H1 (cell line): ENCODE measurements at regions not wholly inside any gene's neighbourhood (a gene's known extent, or its start where the extent isn't known, plus 50 kb on each side); places are given as distances from the start of the nearest gene placed in this dataset.

ENCODE experiments used
- JUND ChIP-seq: IDR thresholded peaks from 2 replicates; pipeline ENCODE4 v1.6.1; 2011; ENCODE audit warnings: mild to moderate bottlenecking, improper control_type of control experiment, low read length
- MAX ChIP-seq: IDR thresholded peaks from 2 replicates; pipeline ENCODE4 v1.6.1; 2012; ENCODE audit warnings: inconsistent platforms
- POLR2A ChIP-seq, 2 experiments: IDR thresholded peaks; 1 replicate in 1 of 2; 2 replicates in 1 of 2; pipeline ENCODE4 v1.6.1; 2011; ENCODE audit warnings: low read depth in 2 of 2, low read length in 2 of 2, mild to moderate bottlenecking in 2 of 2; ENCODE audit errors: control extremely low read depth in 1 of 2
- RFX5 ChIP-seq: IDR thresholded peaks from 2 replicates; pipeline ENCODE4 v1.6.1; 2011; ENCODE audit warnings: low read depth, low read length, improper control_type of control experiment, borderline replicate concordance
- TEAD4 ChIP-seq: IDR thresholded peaks from 2 replicates; pipeline ENCODE4 v1.6.1; 2012; ENCODE audit warnings: low read depth, low read length, inconsistent platforms, mixed read lengths
- TF ChIP-seq, protein P1 (sequence below): fragments of 300-600 bp; sonication (generic); IDR thresholded peaks from 2 replicates; pipeline ENCODE4 v1.7.1; 2012; ENCODE audit warnings: low read length, moderate library complexity, mild to moderate bottlenecking, inconsistent platforms; ENCODE audit not compliant: insufficient replicate concordance

DNA sequence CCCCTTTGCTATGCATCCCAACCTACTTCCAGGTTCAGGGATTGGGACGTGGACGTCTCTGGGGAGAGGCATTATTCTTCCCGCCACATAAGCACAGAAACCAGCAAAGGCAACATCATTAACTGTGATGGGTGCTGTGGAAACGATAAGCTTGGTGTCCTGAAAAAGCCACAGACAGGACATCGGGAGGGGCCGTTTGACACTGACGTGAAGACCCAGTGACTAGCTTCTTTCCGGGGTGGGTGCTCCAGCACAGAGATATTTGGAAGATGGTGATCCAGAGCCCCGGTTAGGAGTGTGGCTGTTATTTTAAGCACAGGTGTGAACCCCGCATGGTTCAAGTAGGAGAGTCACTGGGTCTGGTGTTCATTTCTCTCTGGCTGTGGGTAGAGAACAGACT lies 163.8 kb upstream of the HDAC4 start (continued):
- TF ChIP-seq, protein P1, sequence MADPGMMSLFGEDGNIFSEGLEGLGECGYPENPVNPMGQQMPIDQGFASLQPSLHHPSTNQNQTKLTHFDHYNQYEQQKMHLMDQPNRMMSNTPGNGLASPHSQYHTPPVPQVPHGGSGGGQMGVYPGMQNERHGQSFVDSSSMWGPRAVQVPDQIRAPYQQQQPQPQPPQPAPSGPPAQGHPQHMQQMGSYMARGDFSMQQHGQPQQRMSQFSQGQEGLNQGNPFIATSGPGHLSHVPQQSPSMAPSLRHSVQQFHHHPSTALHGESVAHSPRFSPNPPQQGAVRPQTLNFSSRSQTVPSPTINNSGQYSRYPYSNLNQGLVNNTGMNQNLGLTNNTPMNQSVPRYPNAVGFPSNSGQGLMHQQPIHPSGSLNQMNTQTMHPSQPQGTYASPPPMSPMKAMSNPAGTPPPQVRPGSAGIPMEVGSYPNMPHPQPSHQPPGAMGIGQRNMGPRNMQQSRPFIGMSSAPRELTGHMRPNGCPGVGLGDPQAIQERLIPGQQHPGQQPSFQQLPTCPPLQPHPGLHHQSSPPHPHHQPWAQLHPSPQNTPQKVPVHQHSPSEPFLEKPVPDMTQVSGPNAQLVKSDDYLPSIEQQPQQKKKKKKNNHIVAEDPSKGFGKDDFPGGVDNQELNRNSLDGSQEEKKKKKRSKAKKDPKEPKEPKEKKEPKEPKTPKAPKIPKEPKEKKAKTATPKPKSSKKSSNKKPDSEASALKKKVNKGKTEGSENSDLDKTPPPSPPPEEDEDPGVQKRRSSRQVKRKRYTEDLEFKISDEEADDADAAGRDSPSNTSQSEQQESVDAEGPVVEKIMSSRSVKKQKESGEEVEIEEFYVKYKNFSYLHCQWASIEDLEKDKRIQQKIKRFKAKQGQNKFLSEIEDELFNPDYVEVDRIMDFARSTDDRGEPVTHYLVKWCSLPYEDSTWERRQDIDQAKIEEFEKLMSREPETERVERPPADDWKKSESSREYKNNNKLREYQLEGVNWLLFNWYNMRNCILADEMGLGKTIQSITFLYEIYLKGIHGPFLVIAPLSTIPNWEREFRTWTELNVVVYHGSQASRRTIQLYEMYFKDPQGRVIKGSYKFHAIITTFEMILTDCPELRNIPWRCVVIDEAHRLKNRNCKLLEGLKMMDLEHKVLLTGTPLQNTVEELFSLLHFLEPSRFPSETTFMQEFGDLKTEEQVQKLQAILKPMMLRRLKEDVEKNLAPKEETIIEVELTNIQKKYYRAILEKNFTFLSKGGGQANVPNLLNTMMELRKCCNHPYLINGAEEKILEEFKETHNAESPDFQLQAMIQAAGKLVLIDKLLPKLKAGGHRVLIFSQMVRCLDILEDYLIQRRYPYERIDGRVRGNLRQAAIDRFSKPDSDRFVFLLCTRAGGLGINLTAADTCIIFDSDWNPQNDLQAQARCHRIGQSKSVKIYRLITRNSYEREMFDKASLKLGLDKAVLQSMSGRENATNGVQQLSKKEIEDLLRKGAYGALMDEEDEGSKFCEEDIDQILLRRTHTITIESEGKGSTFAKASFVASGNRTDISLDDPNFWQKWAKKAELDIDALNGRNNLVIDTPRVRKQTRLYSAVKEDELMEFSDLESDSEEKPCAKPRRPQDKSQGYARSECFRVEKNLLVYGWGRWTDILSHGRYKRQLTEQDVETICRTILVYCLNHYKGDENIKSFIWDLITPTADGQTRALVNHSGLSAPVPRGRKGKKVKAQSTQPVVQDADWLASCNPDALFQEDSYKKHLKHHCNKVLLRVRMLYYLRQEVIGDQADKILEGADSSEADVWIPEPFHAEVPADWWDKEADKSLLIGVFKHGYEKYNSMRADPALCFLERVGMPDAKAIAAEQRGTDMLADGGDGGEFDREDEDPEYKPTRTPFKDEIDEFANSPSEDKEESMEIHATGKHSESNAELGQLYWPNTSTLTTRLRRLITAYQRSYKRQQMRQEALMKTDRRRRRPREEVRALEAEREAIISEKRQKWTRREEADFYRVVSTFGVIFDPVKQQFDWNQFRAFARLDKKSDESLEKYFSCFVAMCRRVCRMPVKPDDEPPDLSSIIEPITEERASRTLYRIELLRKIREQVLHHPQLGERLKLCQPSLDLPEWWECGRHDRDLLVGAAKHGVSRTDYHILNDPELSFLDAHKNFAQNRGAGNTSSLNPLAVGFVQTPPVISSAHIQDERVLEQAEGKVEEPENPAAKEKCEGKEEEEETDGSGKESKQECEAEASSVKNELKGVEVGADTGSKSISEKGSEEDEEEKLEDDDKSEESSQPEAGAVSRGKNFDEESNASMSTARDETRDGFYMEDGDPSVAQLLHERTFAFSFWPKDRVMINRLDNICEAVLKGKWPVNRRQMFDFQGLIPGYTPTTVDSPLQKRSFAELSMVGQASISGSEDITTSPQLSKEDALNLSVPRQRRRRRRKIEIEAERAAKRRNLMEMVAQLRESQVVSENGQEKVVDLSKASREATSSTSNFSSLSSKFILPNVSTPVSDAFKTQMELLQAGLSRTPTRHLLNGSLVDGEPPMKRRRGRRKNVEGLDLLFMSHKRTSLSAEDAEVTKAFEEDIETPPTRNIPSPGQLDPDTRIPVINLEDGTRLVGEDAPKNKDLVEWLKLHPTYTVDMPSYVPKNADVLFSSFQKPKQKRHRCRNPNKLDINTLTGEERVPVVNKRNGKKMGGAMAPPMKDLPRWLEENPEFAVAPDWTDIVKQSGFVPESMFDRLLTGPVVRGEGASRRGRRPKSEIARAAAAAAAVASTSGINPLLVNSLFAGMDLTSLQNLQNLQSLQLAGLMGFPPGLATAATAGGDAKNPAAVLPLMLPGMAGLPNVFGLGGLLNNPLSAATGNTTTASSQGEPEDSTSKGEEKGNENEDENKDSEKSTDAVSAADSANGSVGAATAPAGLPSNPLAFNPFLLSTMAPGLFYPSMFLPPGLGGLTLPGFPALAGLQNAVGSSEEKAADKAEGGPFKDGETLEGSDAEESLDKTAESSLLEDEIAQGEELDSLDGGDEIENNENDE: no peak
- TF ChIP-seq JUND (no peak), MAX (no peak), RFX5 (no peak), TEAD4 (no peak), POLR2A (IDR thresholded peaks at IDR 0.05; ENCODE audit: control extremely low read depth in 1 of 2, low read depth in 2 of 2, low read length in 2 of 2) (no peak)
- TF ChIP-seq, all 59 proteins: peak for 0
